ENCODE measurements at regions not wholly inside any gene's neighbourhood (a gene's known extent, or its start where the extent isn't known, plus 50 kb on each side); places are given as distances from the start of the nearest gene placed in this dataset.

- ATAC-seq = no peak
- in situ Hi-C loops (cut with MboI) = no loop called here
- H4K20me1 ChIP-seq (replicated peaks; ENCODE audit: control insufficient read depth, insufficient read depth, low read length) = no peaks in the 10 kb centered on the region
- no peaks in the 10 kb centered on the region for H3K36me3 ChIP-seq (ENCODE audit: control insufficient read depth, insufficient read depth, low read length)
- no peak overlapping the region for H2AFZ ChIP-seq (ENCODE audit: low read depth, low read length)
- H3K9ac ChIP-seq (ENCODE audit: insufficient read depth in 1 of 2, low read depth in 2 of 2, low read length in 2 of 2) = no peak overlapping the region
- no peak for FAIRE-seq
- H3K4me1 ChIP-seq (replicated peaks in 1 of 2; ENCODE audit: control insufficient read depth in 2 of 2, insufficient read depth in 2 of 2, low read length in 2 of 2) = no peaks in the 10 kb centered on the region
- no peaks in the 10 kb centered on the region for H3K79me2 ChIP-seq (ENCODE audit: control insufficient read depth, insufficient read depth, low read length)
- no TSS peak for BruUV-seq (replicated peaks)
- no peaks in the 10 kb centered on the region for H3K9me1 ChIP-seq (ENCODE audit: control insufficient read depth, insufficient read depth, low read length)
- ChIA-PET POLR2A (no interaction called here), CTCF (ENCODE audit: low intra/inter-chr PET ratio) (no interaction called here)
- H3K4me2 ChIP-seq (ENCODE audit: insufficient read depth, low read length) = no peak overlapping the region
- DNase-seq (ENCODE audit: extremely low read depth in 1 of 4, low spot score in 3 of 4) = no peak
- intact Hi-C loops (cut with micrococcal nuclease) = no loop called here
- TF ChIP-seq PRPF4 (IDR thresholded peaks at IDR 0.05; ENCODE audit: insufficient read depth, low read depth, low read length, poor library complexity, severe bottlenecking) (no peak), ADNP (tag; IDR thresholded peaks at IDR 0.05) (no peak), KLF16 (IDR thresholded peaks at IDR 0.05) (no peak), RBM34 (IDR thresholded peaks at IDR 0.05; ENCODE audit: borderline replicate concordance, insufficient read depth, low read length) (no peak), PPARD (CRISPR knock-in tag; IDR thresholded peaks at IDR 0.05) (no peak), POLR2G (IDR thresholded peaks at IDR 0.05; ENCODE audit: low read depth, low read length) (no peak), CHCHD3 (CRISPR knock-in tag; IDR thresholded peaks at IDR 0.05) (no peak), ASH1L (IDR thresholded peaks at IDR 0.05; ENCODE audit: borderline replicate concordance, low read depth, partially characterized antibody) (no peak)
- TF ChIP-seq, protein P1, sequence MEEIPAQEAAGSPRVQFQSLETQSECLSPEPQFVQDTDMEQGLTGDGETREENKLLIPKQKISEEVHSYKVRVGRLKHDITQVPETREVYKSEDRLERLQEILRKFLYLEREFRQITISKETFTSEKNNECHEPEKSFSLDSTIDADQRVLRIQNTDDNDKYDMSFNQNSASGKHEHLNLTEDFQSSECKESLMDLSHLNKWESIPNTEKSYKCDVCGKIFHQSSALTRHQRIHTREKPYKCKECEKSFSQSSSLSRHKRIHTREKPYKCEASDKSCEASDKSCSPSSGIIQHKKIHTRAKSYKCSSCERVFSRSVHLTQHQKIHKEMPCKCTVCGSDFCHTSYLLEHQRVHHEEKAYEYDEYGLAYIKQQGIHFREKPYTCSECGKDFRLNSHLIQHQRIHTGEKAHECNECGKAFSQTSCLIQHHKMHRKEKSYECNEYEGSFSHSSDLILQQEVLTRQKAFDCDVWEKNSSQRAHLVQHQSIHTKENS (CRISPR knock-in tag; IDR thresholded peaks at IDR 0.05) = no peak
- H3K9me3 ChIP-seq (replicated peaks; ENCODE audit: control insufficient read depth, insufficient read depth, low read depth, low read length) = no peaks in the 10 kb centered on the region
- 0% methylated on average over 4 of the region's 4 CpGs for WGBS (ENCODE audit: insufficient coverage, low coverage, missing lambda C conversion rate)
- H3K4me3 ChIP-seq = no peak overlapping the region
- no peaks in the 10 kb centered on the region for H3K27me3 ChIP-seq (ENCODE audit: control insufficient read depth in 2 of 2, insufficient read depth in 2 of 2, low read length in 2 of 2)
- H3K27ac ChIP-seq (ENCODE audit: extremely low read depth, low read depth, low read length) = no peak overlapping the region
These were observed 1033.9 kb downstream of the NLGN4X start for GRCh38 chrX:5194806-5195205.
